ENCODE measurements at regions not wholly inside any gene's neighbourhood (a gene's known extent, or its start where the extent isn't known, plus 50 kb on each side); places are given as distances from the start of the nearest gene placed in this dataset.

GRCh38 chr20:48310305-48310704 lies 517.5 kb downstream of the PREX1 start:
- H3K4me3 ChIP-seq = no peak overlapping the region
- H3K27me3 ChIP-seq = no peaks in the 10 kb centered on the region
- no peak for DNase-seq (ENCODE audit: extremely low spot score in 2 of 2)
- H3K9me3 ChIP-seq = no peaks in the 10 kb centered on the region
- no peaks in the 10 kb centered on the region for H3K36me3 ChIP-seq
- intact Hi-C loops (cut with DNase I) = no loop called here
- H3K4me1 ChIP-seq = peaks cover 4% of the 10 kb centered on the region
- H3K27ac ChIP-seq = no peak overlapping the region
- TF ChIP-seq POLR2A (IDR thresholded peaks at IDR 0.05) (no peak), POLR2AphosphoS5 (IDR thresholded peaks at IDR 0.05; ENCODE audit: insufficient read depth in 1 of 2, low read depth in 1 of 2) (no peak)
- TF ChIP-seq, protein P1, sequence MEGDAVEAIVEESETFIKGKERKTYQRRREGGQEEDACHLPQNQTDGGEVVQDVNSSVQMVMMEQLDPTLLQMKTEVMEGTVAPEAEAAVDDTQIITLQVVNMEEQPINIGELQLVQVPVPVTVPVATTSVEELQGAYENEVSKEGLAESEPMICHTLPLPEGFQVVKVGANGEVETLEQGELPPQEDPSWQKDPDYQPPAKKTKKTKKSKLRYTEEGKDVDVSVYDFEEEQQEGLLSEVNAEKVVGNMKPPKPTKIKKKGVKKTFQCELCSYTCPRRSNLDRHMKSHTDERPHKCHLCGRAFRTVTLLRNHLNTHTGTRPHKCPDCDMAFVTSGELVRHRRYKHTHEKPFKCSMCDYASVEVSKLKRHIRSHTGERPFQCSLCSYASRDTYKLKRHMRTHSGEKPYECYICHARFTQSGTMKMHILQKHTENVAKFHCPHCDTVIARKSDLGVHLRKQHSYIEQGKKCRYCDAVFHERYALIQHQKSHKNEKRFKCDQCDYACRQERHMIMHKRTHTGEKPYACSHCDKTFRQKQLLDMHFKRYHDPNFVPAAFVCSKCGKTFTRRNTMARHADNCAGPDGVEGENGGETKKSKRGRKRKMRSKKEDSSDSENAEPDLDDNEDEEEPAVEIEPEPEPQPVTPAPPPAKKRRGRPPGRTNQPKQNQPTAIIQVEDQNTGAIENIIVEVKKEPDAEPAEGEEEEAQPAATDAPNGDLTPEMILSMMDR (IDR thresholded peaks at IDR 0.05) = no peak

GRCh38 chr20:48309293-48309692 lies 518.5 kb downstream of the PREX1 start:
- TF ChIP-seq POLR2A (IDR thresholded peaks at IDR 0.05) = no peak
- TF ChIP-seq POLR2AphosphoS5 (IDR thresholded peaks at IDR 0.05; ENCODE audit: insufficient read depth in 1 of 2, low read depth in 1 of 2) = no peak
- TF ChIP-seq, protein P1 (IDR thresholded peaks at IDR 0.05) = no peak
- no peak overlapping the region for H3K27ac ChIP-seq
- DNase-seq (ENCODE audit: extremely low spot score in 2 of 2) = no peak
- intact Hi-C loops (cut with DNase I) = no loop called here
- no peaks in the 10 kb centered on the region for H3K27me3 ChIP-seq
- H3K4me1 ChIP-seq = peaks cover 4% of the 10 kb centered on the region
- no peaks in the 10 kb centered on the region for H3K36me3 ChIP-seq
- H3K4me3 ChIP-seq = no peak overlapping the region
- no peaks in the 10 kb centered on the region for H3K9me3 ChIP-seq

GRCh38 chr20:48308882-48309281 lies 518.9 kb downstream of the PREX1 start:
- TF ChIP-seq POLR2AphosphoS5 (IDR thresholded peaks at IDR 0.05; ENCODE audit: insufficient read depth in 1 of 2, low read depth in 1 of 2) (no peak), POLR2A (IDR thresholded peaks at IDR 0.05) (no peak)
- TF ChIP-seq, protein P1 (IDR thresholded peaks at IDR 0.05) = no peak
- Histone ChIP-seq H3K4me3 (no peak overlapping the region), H3K27me3 (no peaks in the 10 kb centered on the region), H3K4me1 (peaks cover 4% of the 10 kb centered on the region), H3K9me3 (no peaks in the 10 kb centered on the region), H3K36me3 (no peaks in the 10 kb centered on the region), H3K27ac (no peak overlapping the region)
- intact Hi-C loops (cut with DNase I) = no loop called here
- no peak for DNase-seq (ENCODE audit: extremely low spot score in 2 of 2)

- no peak for DNase-seq (ENCODE audit: extremely low spot score in 2 of 2)
- no peak overlapping the region for H3K27ac ChIP-seq
- peaks cover 4% of the 10 kb centered on the region for H3K4me1 ChIP-seq
- TF ChIP-seq POLR2AphosphoS5 (IDR thresholded peaks at IDR 0.05; ENCODE audit: insufficient read depth in 1 of 2, low read depth in 1 of 2) (no peak), POLR2A (IDR thresholded peaks at IDR 0.05) (no peak)
- TF ChIP-seq, protein P1 (IDR thresholded peaks at IDR 0.05) = no peak
- no peaks in the 10 kb centered on the region for H3K27me3 ChIP-seq
- intact Hi-C loops (cut with DNase I) = no loop called here
- H3K9me3 ChIP-seq = no peaks in the 10 kb centered on the region
- no peaks in the 10 kb centered on the region for H3K36me3 ChIP-seq
- no peak overlapping the region for H3K4me3 ChIP-seq
Measured at GRCh38 chr20:48308232-48308781, 519.5 kb downstream of the PREX1 start.

DNA sequence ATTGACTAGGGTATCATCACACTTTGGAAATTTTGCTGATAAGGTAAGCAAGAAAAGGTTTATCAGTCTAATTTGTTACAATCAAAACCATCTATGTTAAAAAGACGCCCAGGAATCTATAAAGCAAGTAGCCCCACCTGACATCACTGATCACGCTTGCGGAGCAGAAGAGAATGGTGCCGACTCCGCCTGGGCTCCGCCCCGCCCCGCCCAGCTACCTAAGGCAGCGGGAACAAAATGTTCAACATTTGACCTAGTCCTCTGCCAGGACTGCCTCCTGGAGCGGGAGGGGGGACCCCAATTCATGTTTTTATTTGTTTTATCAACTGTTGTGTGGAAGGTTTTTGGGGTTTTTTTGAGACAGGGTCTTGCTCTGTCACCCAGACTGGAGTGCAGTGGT lies 520.5 kb downstream of the PREX1 start:
- no peaks in the 10 kb centered on the region for H3K27me3 ChIP-seq
- H3K27ac ChIP-seq = no peak overlapping the region
- H3K36me3 ChIP-seq = no peaks in the 10 kb centered on the region
- peaks cover 4% of the 10 kb centered on the region for H3K4me1 ChIP-seq
- TF ChIP-seq POLR2AphosphoS5 (IDR thresholded peaks at IDR 0.05; ENCODE audit: insufficient read depth in 1 of 2, low read depth in 1 of 2) (no peak), POLR2A (IDR thresholded peaks at IDR 0.05) (no peak)
- TF ChIP-seq, protein P1 (IDR thresholded peaks at IDR 0.05) = no peak
- DNase-seq (ENCODE audit: extremely low spot score in 2 of 2) = no peak
- H3K4me3 ChIP-seq = no peak overlapping the region
- no peaks in the 10 kb centered on the region for H3K9me3 ChIP-seq
- intact Hi-C loops (cut with DNase I) = no loop called here
